ENCODE measurements at regions not wholly inside any gene's neighbourhood (a gene's known extent, or its start where the extent isn't known, plus 50 kb on each side); places are given as distances from the start of the nearest gene placed in this dataset.

GRCh38 chr10:113319479-113319878, 233.4 kb upstream of the HABP2 start:
- no peak for TF ChIP-seq FOXM1 (IDR thresholded peaks at IDR 0.05; ENCODE audit: borderline replicate concordance)
- TF ChIP-seq ELF4 (IDR thresholded peaks at IDR 0.05): no peak
- TF ChIP-seq BHLHE40 (IDR thresholded peaks at IDR 0.05; ENCODE audit: borderline replicate concordance): no peak
- no peak for TF ChIP-seq FOXA1 (IDR thresholded peaks at IDR 0.05)
- TF ChIP-seq TARDBP (IDR thresholded peaks at IDR 0.05): no peak
- TF ChIP-seq SUZ12 (IDR thresholded peaks at IDR 0.05): no peak
- TF ChIP-seq L3MBTL2 (conservative IDR thresholded peaks at IDR 0.05): no peak
- TF ChIP-seq FOXK2 (IDR thresholded peaks at IDR 0.05): no peak
- TF ChIP-seq SP1 (IDR thresholded peaks at IDR 0.05): no peak
- TF ChIP-seq HDGF (IDR thresholded peaks at IDR 0.05; ENCODE audit: borderline replicate concordance): no peak
- TF ChIP-seq ARNT (IDR thresholded peaks at IDR 0.05): no peak
- no peak for TF ChIP-seq NFRKB (IDR thresholded peaks at IDR 0.05)
- no peak for TF ChIP-seq LEF1 (IDR thresholded peaks at IDR 0.05; ENCODE audit: borderline replicate concordance)

All from HEK293T (cell line).